Gastrocnemius medialis (tissue), 4 donors: ENCODE measurements at regions not wholly inside any gene's neighbourhood (a gene's known extent, or its start where the extent isn't known, plus 50 kb on each side); places are given as distances from the start of the nearest gene placed in this dataset.

Experiments used
- ATAC-seq, 2 donors: fragments of 150-250 bp; one replicate each; pipeline ENCODE4 v1.9.1; 2016
- DNase-seq, 2 donors: peaks; one replicate each; pipeline ENCODE4 v3.0.0-alpha.2; 2019
- H3K27ac ChIP-seq, 4 donors: fragments of 200-600 bp; sonication (generic); 1 replicate in 1 of 4; 2 replicates in 3 of 4; pipeline ENCODE4 v1.5.1; 2016 to 2018; ENCODE audit warnings: mild to moderate bottlenecking in 2 of 4, moderate library complexity in 1 of 4
- H3K27me3 ChIP-seq, 3 donors: fragments of 200-600 bp; sonication (generic) in 2 of 3; 1 replicate in 1 of 3; 2 replicates in 2 of 3; pipeline versions ENCODE4 v1.5.1 to v1.6.0; 2016 to 2019; ENCODE audit warnings: mild to moderate bottlenecking in 1 of 3, moderate library complexity in 1 of 3
- H3K36me3 ChIP-seq, 2 donors: fragments of 200-600 bp; sonication (generic) in 1 of 2; one replicate each; pipeline ENCODE4 v1.5.1; 2017 to 2018
- H3K4me1 ChIP-seq, 2 donors: fragments of 200-600 bp; sonication (generic) in 1 of 2; one replicate each; pipeline ENCODE4 v1.5.1; 2016 to 2017; ENCODE audit warnings: mild to moderate bottlenecking in 2 of 2
- H3K4me3 ChIP-seq, 4 donors: fragments of 200-600 bp; sonication (generic) in 3 of 4; 1 replicate in 1 of 4; 2 replicates in 3 of 4; pipeline ENCODE4 v1.5.1; 2016 to 2019; ENCODE audit warnings: mild to moderate bottlenecking in 2 of 4
- H3K9me3 ChIP-seq, 3 donors: fragments of 200-600 bp; sonication (generic) in 2 of 3; 1 replicate in 1 of 3; 2 replicates in 2 of 3; pipeline ENCODE4 v1.5.1; 2016 to 2019
- POLR2A ChIP-seq, 2 donors: fragments of 450-650 bp; IDR thresholded peaks; one replicate each; pipeline ENCODE4 v1.6.1; 2017; ENCODE audit warnings: antibody characterized with exemption in 2 of 2, mild to moderate bottlenecking in 2 of 2, moderate library complexity in 2 of 2
- in situ Hi-C, 4 donors: fragments of 200-750 bp; cut with MboI; loops; one replicate each; pipeline versions ENCODE4 v1.15.0 to v1.8.0; 2017; ENCODE audit warnings: low sequenced_read_pairs in 4 of 4
- intact Hi-C: fragments of 100-400 bp; cut with DNase I; formaldehyde crosslinking; loops from one replicate; pipeline ENCODE4 v1.15.1; 2023; ENCODE audit warnings: low total_unique reads
- TF ChIP-seq, protein P1 (sequence below), 5 experiments: fragments of 450-650 bp in 3 of 5; fragments of 200-600 bp in 2 of 5; sonication (generic) in 2 of 5; IDR thresholded peaks in 4 of 5; conservative IDR thresholded peaks in 1 of 5; 1 replicate in 4 of 5; 2 replicates in 1 of 5; pipeline ENCODE4 v1.5.1; 2016 to 2019; ENCODE audit warnings: antibody characterized with exemption in 5 of 5, mild to moderate bottlenecking in 3 of 5, moderate library complexity in 3 of 5

GRCh38 chr2:237165405-237166276, 80.0 kb downstream of the COPS8 start:
- no peaks in the 10 kb centered on the region for H3K9me3 ChIP-seq
- no peaks in the 10 kb centered on the region for H3K27me3 ChIP-seq
- in situ Hi-C loops (loop anchor here in 1 of 4 donors (10.0 kb wide), 1 partner anchor 239 kb away; no protein-coding TSS in a partner anchor), intact Hi-C loops (loop anchor here (5.0 kb wide), 1 partner anchor 157 kb away; no protein-coding TSS in a partner anchor)
- no peak overlapping the region for H3K27ac ChIP-seq
- no peaks in the 10 kb centered on the region for H3K4me1 ChIP-seq
- no peak for DNase-seq
- no peak for TF ChIP-seq POLR2A (IDR thresholded peaks at IDR 0.05)
- TF ChIP-seq, protein P1, sequence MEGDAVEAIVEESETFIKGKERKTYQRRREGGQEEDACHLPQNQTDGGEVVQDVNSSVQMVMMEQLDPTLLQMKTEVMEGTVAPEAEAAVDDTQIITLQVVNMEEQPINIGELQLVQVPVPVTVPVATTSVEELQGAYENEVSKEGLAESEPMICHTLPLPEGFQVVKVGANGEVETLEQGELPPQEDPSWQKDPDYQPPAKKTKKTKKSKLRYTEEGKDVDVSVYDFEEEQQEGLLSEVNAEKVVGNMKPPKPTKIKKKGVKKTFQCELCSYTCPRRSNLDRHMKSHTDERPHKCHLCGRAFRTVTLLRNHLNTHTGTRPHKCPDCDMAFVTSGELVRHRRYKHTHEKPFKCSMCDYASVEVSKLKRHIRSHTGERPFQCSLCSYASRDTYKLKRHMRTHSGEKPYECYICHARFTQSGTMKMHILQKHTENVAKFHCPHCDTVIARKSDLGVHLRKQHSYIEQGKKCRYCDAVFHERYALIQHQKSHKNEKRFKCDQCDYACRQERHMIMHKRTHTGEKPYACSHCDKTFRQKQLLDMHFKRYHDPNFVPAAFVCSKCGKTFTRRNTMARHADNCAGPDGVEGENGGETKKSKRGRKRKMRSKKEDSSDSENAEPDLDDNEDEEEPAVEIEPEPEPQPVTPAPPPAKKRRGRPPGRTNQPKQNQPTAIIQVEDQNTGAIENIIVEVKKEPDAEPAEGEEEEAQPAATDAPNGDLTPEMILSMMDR (IDR thresholded peaks at IDR 0.05 in 4 of 5, conservative IDR thresholded peaks at IDR 0.05 in 1 of 5) = peak in 4 of 5 experiments; percentile 19 to 47 (median 31)
- H3K36me3 ChIP-seq = no peaks in the 10 kb centered on the region
- no peak overlapping the region for H3K4me3 ChIP-seq
- ATAC-seq = no peak

DNA sequence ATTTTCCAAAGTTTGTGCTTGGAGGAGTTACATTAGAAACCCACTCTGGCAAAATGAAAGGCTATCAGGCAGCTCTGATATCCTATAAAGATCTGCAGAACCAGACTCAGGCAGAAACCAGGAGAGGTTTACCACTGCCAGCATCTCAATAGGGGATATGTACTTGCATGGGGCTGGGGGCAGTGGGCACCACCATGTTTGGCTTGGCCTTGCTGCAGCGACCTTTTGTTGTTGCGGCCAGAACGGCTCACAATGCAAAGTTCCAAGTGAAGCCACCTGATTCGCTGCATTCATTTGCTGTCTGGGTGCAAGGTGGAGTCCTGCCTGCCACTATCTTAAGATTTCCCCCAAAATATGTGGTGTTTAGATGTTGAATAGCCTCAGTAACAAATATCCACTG, 81.3 kb downstream of the COPS8 start:
- no peaks in the 10 kb centered on the region for H3K9me3 ChIP-seq
- intact Hi-C loops (loop anchor here (5.0 kb wide), 1 partner anchor 155 kb away; no protein-coding TSS in a partner anchor), in situ Hi-C loops (loop anchor here in 1 of 4 donors (10.0 kb wide), 1 partner anchor 238 kb away; no protein-coding TSS in a partner anchor)
- H3K36me3 ChIP-seq = no peaks in the 10 kb centered on the region
- DNase-seq = no peak
- no peak for ATAC-seq
- TF ChIP-seq, protein P1 (IDR thresholded peaks at IDR 0.05 in 4 of 5, conservative IDR thresholded peaks at IDR 0.05 in 1 of 5) = no peak
- TF ChIP-seq POLR2A (IDR thresholded peaks at IDR 0.05) = no peak
- H3K27me3 ChIP-seq = no peaks in the 10 kb centered on the region
- no peak overlapping the region for H3K27ac ChIP-seq
- H3K4me3 ChIP-seq = no peak overlapping the region
- peaks cover 0 to 4% of the 10 kb centered on the region in 2 donors for H3K4me1 ChIP-seq

GRCh38 chr2:237167934-237168333, 82.2 kb downstream of the COPS8 start:
- no peaks in the 10 kb centered on the region for H3K36me3 ChIP-seq
- TF ChIP-seq POLR2A (IDR thresholded peaks at IDR 0.05) = no peak
- TF ChIP-seq, protein P1 (IDR thresholded peaks at IDR 0.05 in 4 of 5, conservative IDR thresholded peaks at IDR 0.05 in 1 of 5) = no peak
- H3K4me1 ChIP-seq = peaks cover 0 to 4% of the 10 kb centered on the region in 2 donors
- H3K9me3 ChIP-seq = no peaks in the 10 kb centered on the region
- intact Hi-C loops = loop anchor here (5.0 kb wide), 1 partner anchor 154 kb away; no protein-coding TSS in a partner anchor
- no peak for ATAC-seq
- no peak for DNase-seq
- no peak overlapping the region for H3K4me3 ChIP-seq
- H3K27me3 ChIP-seq = no peaks in the 10 kb centered on the region
- in situ Hi-C loops = loop anchor here in 1 of 4 donors (10.0 kb wide), 1 partner anchor 237 kb away; no protein-coding TSS in a partner anchor
- no peak overlapping the region for H3K27ac ChIP-seq

DNA sequence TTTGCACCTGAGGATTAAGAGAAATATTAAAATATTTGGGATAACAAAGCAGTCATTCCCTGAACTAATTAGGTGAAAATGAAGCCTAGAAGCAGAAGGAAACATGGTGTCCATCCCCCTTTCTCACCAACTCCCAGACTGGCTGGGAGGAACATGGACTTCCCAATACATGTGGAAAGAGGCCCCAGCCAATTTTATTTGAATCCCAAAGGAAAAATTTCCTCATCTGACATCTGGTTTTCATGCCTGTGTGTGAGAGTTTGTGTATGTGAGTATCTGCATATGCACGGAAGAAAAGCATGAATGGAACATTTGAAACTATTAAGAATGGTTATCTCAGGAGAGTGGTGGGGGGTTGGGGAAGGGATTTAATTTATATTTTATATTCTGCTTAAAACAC, 84.3 kb downstream of the COPS8 start:
- intact Hi-C loops (loop anchor here (2.0 kb wide), 1 partner anchor 241 kb away; no protein-coding TSS in a partner anchor), in situ Hi-C loops (no loop called here)
- H3K36me3 ChIP-seq = no peaks in the 10 kb centered on the region
- peak in 1 of 2 donors; percentile 17 for TF ChIP-seq POLR2A (IDR thresholded peaks at IDR 0.05)
- TF ChIP-seq, protein P1 (IDR thresholded peaks at IDR 0.05 in 4 of 5, conservative IDR thresholded peaks at IDR 0.05 in 1 of 5) = no peak
- no peak overlapping the region for H3K4me3 ChIP-seq
- ATAC-seq = peak; percentile 38 to 72
- H3K9me3 ChIP-seq = no peaks in the 10 kb centered on the region
- peak overlapping the region; percentile 16 to 62 (median 56) for H3K27ac ChIP-seq
- peaks cover 0 to 4% of the 10 kb centered on the region in 2 donors for H3K4me1 ChIP-seq
- DNase-seq = no peak
- no peaks in the 10 kb centered on the region for H3K27me3 ChIP-seq
